Skeletal muscle satellite cell (primary cell): ENCODE measurements at regions not wholly inside any gene's neighbourhood (a gene's known extent, or its start where the extent isn't known, plus 50 kb on each side); places are given as distances from the start of the nearest gene placed in this dataset.
"Not testable (repeated sequence)": the region's sequence is repeated elsewhere in the genome, so short reads cannot be mapped to it uniquely, and the experiment has no call there.

Experiments
- H3K27me3 ChIP-seq: 2 replicates; pipeline ENCODE4 v1.7.0; 2013; ENCODE audit warnings: low read length; ENCODE audit not compliant: control insufficient read depth, insufficient read depth
- H3K36me3 ChIP-seq: 2 replicates; pipeline ENCODE4 v1.7.0; 2013; ENCODE audit warnings: mild to moderate bottlenecking, control low read depth, low read length; ENCODE audit not compliant: insufficient read depth
- H3K4me1 ChIP-seq: 2 replicates; pipeline ENCODE4 v1.7.0; 2013; ENCODE audit warnings: low read length; ENCODE audit not compliant: control insufficient read depth, insufficient read depth
- H3K4me2 ChIP-seq: 2 replicates; pipeline ENCODE4 v1.7.0; 2013; ENCODE audit warnings: mild to moderate bottlenecking, low read length
- H3K4me3 ChIP-seq: 2 replicates; pipeline ENCODE4 v1.7.0; 2013; ENCODE audit warnings: low read length
- H3K9ac ChIP-seq: 2 replicates; pipeline ENCODE4 v1.7.0; 2013; ENCODE audit warnings: mild to moderate bottlenecking, low read depth, low read length, moderate library complexity
- H3K9me3 ChIP-seq: replicated peaks from 2 replicates; pipeline ENCODE4 v1.7.0; 2013; ENCODE audit warnings: mild to moderate bottlenecking, control low read depth, low read length

GRCh38 chr3:38964204-38964603 lies 87.5 kb downstream of the SCN11A start:
- H3K4me2 ChIP-seq: no peak overlapping the region
- no peaks in the 10 kb centered on the region for H3K9me3 ChIP-seq
- H3K4me1 ChIP-seq: no peaks in the 10 kb centered on the region
- H3K9ac ChIP-seq: no peak overlapping the region
- H3K4me3 ChIP-seq: no peak overlapping the region
- peaks cover 33% of the 10 kb centered on the region for H3K27me3 ChIP-seq
- H3K36me3 ChIP-seq: no peaks in the 10 kb centered on the region

- no peak overlapping the region for H3K4me2 ChIP-seq
- no peak overlapping the region for H3K4me3 ChIP-seq
- peaks cover 16% of the 10 kb centered on the region for H3K27me3 ChIP-seq
- no peaks in the 10 kb centered on the region for H3K4me1 ChIP-seq
- H3K36me3 ChIP-seq: no peaks in the 10 kb centered on the region
- no peaks in the 10 kb centered on the region for H3K9me3 ChIP-seq
- no peak overlapping the region for H3K9ac ChIP-seq
These were observed 90.7 kb downstream of the SCN11A start for GRCh38 chr3:38960953-38961622.

GRCh38 chr3:38960042-38960622 lies 91.6 kb downstream of the SCN11A start:
- Histone ChIP-seq H3K36me3 (no peaks in the 10 kb centered on the region), H3K4me3 (no peak overlapping the region), H3K4me2 (no peak overlapping the region), H3K9ac (no peak overlapping the region), H3K4me1 (no peaks in the 10 kb centered on the region), H3K9me3 (no peaks in the 10 kb centered on the region), H3K27me3 (peaks cover 12% of the 10 kb centered on the region)

- peaks cover 8% of the 10 kb centered on the region for H3K27me3 ChIP-seq
- no peak overlapping the region for H3K4me3 ChIP-seq
- no peak overlapping the region for H3K9ac ChIP-seq
- H3K9me3 ChIP-seq: no peaks in the 10 kb centered on the region
- H3K36me3 ChIP-seq: no peaks in the 10 kb centered on the region
- H3K4me1 ChIP-seq: no peaks in the 10 kb centered on the region
- no peak overlapping the region for H3K4me2 ChIP-seq
These were observed 93.6 kb downstream of the SCN11A start for GRCh38 chr3:38958026-38958720.

- Histone ChIP-seq H3K36me3 (no peaks in the 10 kb centered on the region), H3K9me3 (no peaks in the 10 kb centered on the region), H3K4me3 (no peak overlapping the region), H3K4me2 (no peak overlapping the region), H3K4me1 (no peaks in the 10 kb centered on the region), H3K9ac (no peak overlapping the region), H3K27me3 (peaks cover 11% of the 10 kb centered on the region)
These were observed 94.4 kb downstream of the SCN11A start for GRCh38 chr3:38957296-38957695.

GRCh38 chr3:38952721-38953120 lies 99.0 kb downstream of the SCN11A start:
- Histone ChIP-seq H3K9me3 (no peaks in the 10 kb centered on the region), H3K4me2 (no peak overlapping the region), H3K4me3 (no peak overlapping the region), H3K36me3 (no peaks in the 10 kb centered on the region), H3K4me1 (no peaks in the 10 kb centered on the region), H3K9ac (no peak overlapping the region), H3K27me3 (peaks cover 13% of the 10 kb centered on the region)

- H3K27me3 ChIP-seq: peaks cover 13% of the 10 kb centered on the region
- H3K4me1 ChIP-seq, H3K4me2 ChIP-seq, H3K4me3 ChIP-seq, H3K9ac ChIP-seq, H3K9me3 ChIP-seq, H3K36me3 ChIP-seq: not testable (repeated sequence)
These were observed 100.6 kb downstream of the SCN11A start for GRCh38 chr3:38951167-38951566.

GRCh38 chr3:38950581-38950980 lies 101.2 kb downstream of the SCN11A start:
- peaks cover 13% of the 10 kb centered on the region for H3K27me3 ChIP-seq
- no peak overlapping the region for H3K4me2 ChIP-seq
- H3K4me1 ChIP-seq: no peaks in the 10 kb centered on the region
- no peaks in the 10 kb centered on the region for H3K36me3 ChIP-seq
- no peak overlapping the region for H3K4me3 ChIP-seq
- no peaks in the 10 kb centered on the region for H3K9me3 ChIP-seq
- no peak overlapping the region for H3K9ac ChIP-seq

- H3K4me3 ChIP-seq: no peak overlapping the region
- no peak overlapping the region for H3K9ac ChIP-seq
- no peaks in the 10 kb centered on the region for H3K4me1 ChIP-seq
- H3K4me2 ChIP-seq: no peak overlapping the region
- peaks cover 13% of the 10 kb centered on the region for H3K27me3 ChIP-seq
- H3K36me3 ChIP-seq: no peaks in the 10 kb centered on the region
- H3K9me3 ChIP-seq: no peaks in the 10 kb centered on the region
These were observed 101.8 kb downstream of the SCN11A start for GRCh38 chr3:38949994-38950393.

- Histone ChIP-seq H3K27me3 (peaks cover 6% of the 10 kb centered on the region), H3K9me3 (no peaks in the 10 kb centered on the region), H3K4me1 (no peaks in the 10 kb centered on the region), H3K4me3 (no peak overlapping the region), H3K9ac (no peak overlapping the region), H3K4me2 (no peak overlapping the region), H3K36me3 (no peaks in the 10 kb centered on the region)
These were observed 111.3 kb downstream of the SCN11A start for GRCh38 chr3:38940394-38940793.

- Histone ChIP-seq H3K9me3 (no peaks in the 10 kb centered on the region), H3K4me2 (no peak overlapping the region), H3K36me3 (no peaks in the 10 kb centered on the region), H3K9ac (no peak overlapping the region), H3K4me3 (no peak overlapping the region), H3K27me3 (peaks cover 2% of the 10 kb centered on the region), H3K4me1 (no peaks in the 10 kb centered on the region)
These were observed 109.3 kb upstream of the SCN10A start for GRCh38 chr3:38925351-38925750.

GRCh38 chr3:38916706-38917105 lies 100.7 kb upstream of the SCN10A start:
- Histone ChIP-seq H3K9ac (no peak overlapping the region), H3K36me3 (no peaks in the 10 kb centered on the region), H3K9me3 (no peaks in the 10 kb centered on the region), H3K27me3 (no peaks in the 10 kb centered on the region), H3K4me1 (no peaks in the 10 kb centered on the region), H3K4me2 (no peak overlapping the region), H3K4me3 (no peak overlapping the region)
